H1 (cell line): ENCODE measurements at regions not wholly inside any gene's neighbourhood (a gene's known extent, or its start where the extent isn't known, plus 50 kb on each side); places are given as distances from the start of the nearest gene placed in this dataset.

Experiments used
- CTCF ChIA-PET: fragments of 300-600 bp; sonication (Branson Sonifier 250); formaldehyde crosslinking; loops from one replicate; lab custom pipeline; 2021; ENCODE audit not compliant: partially characterized antibody; lab: Charles Lee
- POLR2A ChIA-PET: fragments of 300-600 bp; sonication (Branson Sonifier 250); formaldehyde crosslinking; loops from one replicate; lab custom pipeline; 2021; ENCODE audit warnings: inconsistent platforms; ENCODE audit not compliant: partially characterized antibody; lab: Charles Lee
- DNase-seq, 2 experiments: peaks; one replicate each; pipeline versions ENCODE4 v3.0.0 to v3.0.0-alpha.2; 2010 to 2022; ENCODE audit warnings: low spot score in 2 of 2, low read depth in 1 of 2, mixed read lengths in 1 of 2
- FAIRE-seq: peaks from 2 replicates; lab custom pipeline; 2011; peaks lifted over from hg19 to GRCh38; lab: Jason Lieb, UNC
- H2AFZ ChIP-seq: 2 replicates; pipeline ENCODE4 v1.8.1; 2012; ENCODE audit warnings: low read length, inconsistent platforms
- H2AK5ac ChIP-seq: 2 replicates; pipeline ENCODE4 v1.6.1; 2013; ENCODE audit warnings: low read depth, low read length
- H2BK120ac ChIP-seq: replicated peaks from 2 replicates; pipeline ENCODE3; 2013; ENCODE audit warnings: low read depth, low read length, inconsistent platforms
- H2BK12ac ChIP-seq: 2 replicates; pipeline ENCODE4 v1.6.1; 2013; ENCODE audit warnings: low read depth, low read length
- H2BK15ac ChIP-seq: 2 replicates; pipeline ENCODE4 v1.6.1; 2013; ENCODE audit warnings: low read length
- H2BK20ac ChIP-seq: 2 replicates; pipeline ENCODE4 v1.6.1; 2013; ENCODE audit warnings: low read length
- H2BK5ac ChIP-seq: 2 replicates; pipeline ENCODE4 v1.6.1; 2013; ENCODE audit warnings: low read depth, low read length
- H3K14ac ChIP-seq: 2 replicates; pipeline ENCODE4 v1.6.1; 2013; ENCODE audit warnings: inconsistent platforms; ENCODE audit not compliant: insufficient read length
- H3K18ac ChIP-seq: 2 replicates; pipeline ENCODE4 v1.6.1; 2013; ENCODE audit warnings: low read length; ENCODE audit errors: extremely low read depth
- H3K23ac ChIP-seq: 2 replicates; pipeline ENCODE4 v1.6.1; 2013; ENCODE audit warnings: inconsistent platforms; ENCODE audit not compliant: insufficient read length
- H3K23me2 ChIP-seq: 2 replicates; pipeline ENCODE4 v1.6.1; 2013; ENCODE audit warnings: low read depth, low read length
- H3K27ac ChIP-seq: 2 replicates; pipeline ENCODE4 v1.6.1; 2011; ENCODE audit warnings: low read depth, low read length, inconsistent platforms
- H3K27me3 ChIP-seq, 4 experiments: replicated peaks in 1 of 4; 1 replicate in 1 of 4; 2 replicates in 3 of 4; pipeline versions ENCODE4 v1.6.1 to v1.8.1; 2011 to 2013; ENCODE audit warnings: low read length in 3 of 4, mild to moderate bottlenecking in 3 of 4, inconsistent platforms in 2 of 4, mixed read lengths in 2 of 4, moderate library complexity in 1 of 4; ENCODE audit not compliant: control insufficient read depth in 3 of 4, insufficient read depth in 3 of 4; ENCODE audit errors: extremely low read depth in 1 of 4
- H3K36me3 ChIP-seq, 4 experiments: 2 replicates each; pipeline versions ENCODE4 v1.6.1 to v1.8.1; 2011 to 2013; ENCODE audit warnings: mild to moderate bottlenecking in 4 of 4, low read length in 3 of 4, moderate library complexity in 2 of 4, control low read depth in 1 of 4, inconsistent platforms in 1 of 4; ENCODE audit not compliant: insufficient read depth in 4 of 4, control insufficient read depth in 2 of 4
- H3K4ac ChIP-seq: replicated peaks from 2 replicates; pipeline ENCODE3; 2013; ENCODE audit warnings: low read length, low read depth, mixed read lengths, inconsistent platforms; ENCODE audit not compliant: insufficient read length
- H3K4me1 ChIP-seq, 4 experiments: replicated peaks in 1 of 4; 1 replicate in 1 of 4; 2 replicates in 3 of 4; pipeline versions ENCODE4 v1.6.1 to v1.8.1; 2011 to 2013; ENCODE audit warnings: low read length in 3 of 4, inconsistent platforms in 2 of 4, mixed read lengths in 1 of 4; ENCODE audit not compliant: insufficient read depth in 4 of 4, control insufficient read depth in 3 of 4
- H3K4me2 ChIP-seq, 2 experiments: 2 replicates each; pipeline versions ENCODE4 v1.6.1 to v1.8.1; 2011 to 2013; ENCODE audit warnings: low read depth in 2 of 2, low read length in 2 of 2, control low read depth in 1 of 2, inconsistent platforms in 1 of 2, mild to moderate bottlenecking in 1 of 2; ENCODE audit not compliant: insufficient read depth in 1 of 2
- H3K4me3 ChIP-seq, 4 experiments: fragments of 200-600, 300-600 bp in 1 of 4; sonication (generic), shearing (Covaris generic), sonication (Bioruptor Twin) in 1 of 4; 2 replicates each; pipeline versions ENCODE4 v1.5.1 to v1.8.1; 2011 to 2016; ENCODE audit warnings: low read length in 4 of 4, low read depth in 3 of 4, control low read depth in 2 of 4, inconsistent platforms in 2 of 4, mild to moderate bottlenecking in 2 of 4, mixed read lengths in 1 of 4, moderate library complexity in 1 of 4; ENCODE audit not compliant: insufficient read depth in 2 of 4; ENCODE audit errors: extremely low read depth in 1 of 4
- H3K56ac ChIP-seq: replicated peaks from 2 replicates; pipeline ENCODE3; 2013; ENCODE audit warnings: low read depth, mild to moderate bottlenecking, mixed read lengths, low read length, inconsistent platforms; ENCODE audit not compliant: insufficient read length
- H3K79me1 ChIP-seq: 2 replicates; pipeline ENCODE4 v1.6.1; 2013; ENCODE audit warnings: low read depth, low read length, control low read depth
- H3K79me2 ChIP-seq, 2 experiments: 2 replicates each; pipeline versions ENCODE4 v1.6.1 to v1.8.1; 2012 to 2013; ENCODE audit warnings: low read length in 2 of 2, mild to moderate bottlenecking in 2 of 2, inconsistent platforms in 1 of 2; ENCODE audit not compliant: insufficient read depth in 2 of 2, control insufficient read depth in 1 of 2
- H3K9ac ChIP-seq, 4 experiments: replicated peaks in 1 of 4; 1 replicate in 1 of 4; 2 replicates in 3 of 4; pipeline versions ENCODE4 v1.6.1 to v1.8.1; 2011 to 2013; ENCODE audit warnings: low read depth in 3 of 4, low read length in 3 of 4, control low read depth in 2 of 4, mild to moderate bottlenecking in 2 of 4, moderate library complexity in 2 of 4, inconsistent platforms in 1 of 4; ENCODE audit errors: extremely low read depth in 1 of 4
- H3K9me3 ChIP-seq, 2 experiments: 2 replicates each; pipeline versions ENCODE4 v1.6.1 to v1.8.1; 2012 to 2013; ENCODE audit warnings: mild to moderate bottlenecking in 2 of 2, moderate library complexity in 2 of 2, control low read depth in 1 of 2, inconsistent platforms in 1 of 2, low read depth in 1 of 2, low read length in 1 of 2, mixed read lengths in 1 of 2; ENCODE audit not compliant: insufficient read depth in 2 of 2
- H4K20me1 ChIP-seq, 2 experiments: replicated peaks in 1 of 2; 2 replicates each; pipeline versions ENCODE3 to v1.8.1; 2011 to 2013; ENCODE audit warnings: inconsistent platforms in 2 of 2, low read length in 2 of 2, mild to moderate bottlenecking in 1 of 2; ENCODE audit not compliant: insufficient read depth in 2 of 2, control insufficient read depth in 1 of 2
- H4K5ac ChIP-seq: 2 replicates; pipeline ENCODE4 v1.6.1; 2013; ENCODE audit warnings: low read length, low read depth, mixed read lengths, inconsistent platforms; ENCODE audit not compliant: insufficient read length
- H4K8ac ChIP-seq: 2 replicates; pipeline ENCODE4 v1.8.0; 2013; ENCODE audit warnings: mild to moderate bottlenecking, moderate library complexity, low read length, inconsistent platforms; ENCODE audit not compliant: insufficient read depth; ENCODE audit errors: extremely low read depth
- H4K91ac ChIP-seq: replicated peaks from 2 replicates; pipeline ENCODE3; 2013; ENCODE audit warnings: low read length, mixed read lengths, inconsistent platforms; ENCODE audit not compliant: insufficient read length
- RAD21 ChIP-seq, 2 experiments: IDR thresholded peaks in 1 of 2; conservative IDR thresholded peaks in 1 of 2; 2 replicates each; pipeline ENCODE4 v1.6.1; 2011; ENCODE audit warnings: low read depth in 2 of 2, low read length in 2 of 2, improper control_type of control experiment in 1 of 2, inconsistent platforms in 1 of 2, mild to moderate bottlenecking in 1 of 2, moderate library complexity in 1 of 2
- SP1 ChIP-seq: IDR thresholded peaks from 2 replicates; pipeline ENCODE4 v1.6.1; 2011; ENCODE audit warnings: low read depth, low read length
- SP4 ChIP-seq: IDR thresholded peaks from 2 replicates; pipeline ENCODE4 v1.6.1; 2012; ENCODE audit warnings: low read length, inconsistent platforms
- SRF ChIP-seq: IDR thresholded peaks from 2 replicates; pipeline ENCODE4 v1.6.1; 2011; ENCODE audit warnings: mild to moderate bottlenecking, low read depth, low read length, moderate library complexity
- YY1 ChIP-seq: IDR thresholded peaks from 2 replicates; pipeline ENCODE4 v1.6.1; 2011; ENCODE audit warnings: low read depth, mild to moderate bottlenecking, low read length
- WGBS, 2 experiments: shearing (Covaris generic) in 1 of 2; methylation state at CpG; one replicate each; pipeline versions ENCODE4 v1.1.6 to v1.1.7; 2013 to 2015; ENCODE audit warnings: low lambda C conversion rate in 2 of 2, mixed read lengths in 2 of 2, inconsistent platforms in 1 of 2, low coverage in 1 of 2, missing lambda C conversion rate in 1 of 2; ENCODE audit not compliant: insufficient replicate concordance in 2 of 2, insufficient coverage in 1 of 2, insufficient read length in 1 of 2; ENCODE audit errors: extremely low coverage in 1 of 2, missing lambda C conversion rate in 1 of 2; 5-methylcytosine and 5-hydroxymethylcytosine counted together

DNA sequence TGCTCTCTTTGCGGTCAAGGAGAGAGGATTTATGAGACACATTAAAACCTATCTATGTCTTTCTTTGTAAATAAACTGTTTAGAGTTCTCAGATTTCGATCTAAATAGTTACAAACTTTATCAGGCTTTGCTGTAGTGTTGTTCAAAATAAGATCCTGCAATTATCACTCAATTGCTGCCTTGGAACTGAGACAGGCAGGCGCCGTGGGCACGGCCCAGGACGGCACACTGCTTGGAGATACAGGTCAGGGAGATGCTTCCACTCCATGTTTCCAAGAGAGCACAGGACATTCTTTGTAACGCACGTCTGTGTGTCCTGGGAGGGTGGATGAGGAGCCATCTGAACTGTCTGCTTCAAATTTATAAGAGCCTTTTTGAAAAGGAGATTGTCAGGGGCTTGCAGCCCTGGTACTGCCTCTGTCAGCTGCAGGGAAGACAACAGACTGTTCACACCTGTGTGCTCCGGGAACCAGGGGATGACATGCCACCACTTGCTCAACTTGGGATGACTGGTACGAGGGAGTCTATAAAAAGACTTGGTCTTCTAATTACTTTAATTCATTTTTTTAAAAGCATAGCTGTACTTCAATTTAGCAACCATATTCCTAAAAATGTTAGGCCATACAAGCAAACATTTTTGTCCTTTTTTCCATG is 472.9 kb upstream of the RUNX1 start:
- H2AK5ac ChIP-seq = no peak overlapping the region
- 93% methylated on average over 10 of the region's 10 CpGs; no CpG with 5 or more reads in 1 of the 2 experiments for WGBS, 2 experiments
- H2BK20ac ChIP-seq = 0 out of 2 replicates have a peak overlapping the region, but pooled peaks have one; percentile 6
- no peaks in the 10 kb centered on the region for H3K36me3 ChIP-seq
- no peaks in the 10 kb centered on the region for H3K79me1 ChIP-seq
- FAIRE-seq (no peak), DNase-seq (no peak)
- H3K79me2 ChIP-seq = no peaks in the 10 kb centered on the region
- no peak overlapping the region for H3K14ac ChIP-seq
- no peak overlapping the region for H3K4ac ChIP-seq
- H2BK5ac ChIP-seq = no peak overlapping the region
- ChIA-PET POLR2A (no interaction called here), CTCF (interaction anchor here (0.6 to 1.6 kb wide), 2 partner anchors 13 to 15 kb away, joined by 3 read pairs; no protein-coding TSS in a partner anchor)
- no peaks in the 10 kb centered on the region for H3K27me3 ChIP-seq
- H2BK12ac ChIP-seq = no peak overlapping the region
- H3K9me3 ChIP-seq = no peaks in the 10 kb centered on the region
- no peak overlapping the region for H2AFZ ChIP-seq
- H3K27ac ChIP-seq = no peak overlapping the region
- peaks cover 0 to 7% (median 5%) of the 10 kb centered on the region in 4 experiments; a peak in 3 of 7 replicates for H3K4me1 ChIP-seq
- no peak overlapping the region for H4K5ac ChIP-seq
- H4K91ac ChIP-seq = peak overlapping the region; percentile 14
- no peak overlapping the region for H2BK120ac ChIP-seq
- no peaks in the 10 kb centered on the region; the same call in 1 of the 2 replicates for H3K23me2 ChIP-seq
- H3K18ac ChIP-seq = no peak overlapping the region
- no peak overlapping the region for H3K4me2 ChIP-seq
- no peaks in the 10 kb centered on the region for H4K20me1 ChIP-seq
- H3K23ac ChIP-seq = no peak overlapping the region
- no peak overlapping the region for H4K8ac ChIP-seq
- H3K4me3 ChIP-seq = no peak overlapping the region
- H2BK15ac ChIP-seq = no peak overlapping the region
- no peak overlapping the region for H3K9ac ChIP-seq
- no peak overlapping the region for H3K56ac ChIP-seq
- TF ChIP-seq SRF (no peak), SP4 (no peak), SP1 (no peak), YY1 (no peak), RAD21 (IDR thresholded peaks at IDR 0.05 in 1 of 2, conservative IDR thresholded peaks at IDR 0.05 in 1 of 2; ENCODE audit: low read depth in 2 of 2, low read length in 2 of 2) (no peak)
